ENCODE measurements at regions not wholly inside any gene's neighbourhood (a gene's known extent, or its start where the extent isn't known, plus 50 kb on each side); places are given as distances from the start of the nearest gene placed in this dataset.

- no peak for TF ChIP-seq EZH2 (IDR thresholded peaks at IDR 0.05; ENCODE audit: low read depth, unreplicated experiment)
- TF ChIP-seq ZNF331 (CRISPR knock-in tag; IDR thresholded peaks at IDR 0.05; ENCODE audit: low read depth), result no peak
- no peak for TF ChIP-seq CTCF (conservative IDR thresholded peaks at IDR 0.05; ENCODE audit: low read depth in 2 of 2)
- TF ChIP-seq REST (IDR thresholded peaks at IDR 0.05; ENCODE audit: unreplicated experiment), result no peak
Measured at GRCh38 chr9:126128494-126129142, 198.0 kb upstream of the MVB12B start.

Data from GM23338 (cell line).